KOPT-K1 (cell line): ENCODE measurements at regions not wholly inside any gene's neighbourhood (a gene's known extent, or its start where the extent isn't known, plus 50 kb on each side); places are given as distances from the start of the nearest gene placed in this dataset.

ENCODE experiments used
- H3K27ac ChIP-seq: fragments of 200-600 bp; sonication (generic); 2 replicates; pipeline ENCODE4 v1.5.1; 2016; ENCODE audit warnings: antibody characterized with exemption, mild to moderate bottlenecking, low read depth, low read length; ENCODE audit not compliant: poor library complexity, severe bottlenecking
- H3K36me3 ChIP-seq: fragments of 200-600 bp; sonication (generic); 2 replicates; pipeline ENCODE4 v1.5.1; 2017; ENCODE audit warnings: antibody characterized with exemption, mild to moderate bottlenecking, low read length, moderate library complexity; ENCODE audit not compliant: insufficient read depth
- H3K9me3 ChIP-seq: fragments of 200-600 bp; sonication (generic); 2 replicates; pipeline ENCODE4 v1.5.1; 2017; ENCODE audit warnings: antibody characterized with exemption, low read length, mild to moderate bottlenecking; ENCODE audit not compliant: insufficient read depth, poor library complexity, severe bottlenecking

DNA sequence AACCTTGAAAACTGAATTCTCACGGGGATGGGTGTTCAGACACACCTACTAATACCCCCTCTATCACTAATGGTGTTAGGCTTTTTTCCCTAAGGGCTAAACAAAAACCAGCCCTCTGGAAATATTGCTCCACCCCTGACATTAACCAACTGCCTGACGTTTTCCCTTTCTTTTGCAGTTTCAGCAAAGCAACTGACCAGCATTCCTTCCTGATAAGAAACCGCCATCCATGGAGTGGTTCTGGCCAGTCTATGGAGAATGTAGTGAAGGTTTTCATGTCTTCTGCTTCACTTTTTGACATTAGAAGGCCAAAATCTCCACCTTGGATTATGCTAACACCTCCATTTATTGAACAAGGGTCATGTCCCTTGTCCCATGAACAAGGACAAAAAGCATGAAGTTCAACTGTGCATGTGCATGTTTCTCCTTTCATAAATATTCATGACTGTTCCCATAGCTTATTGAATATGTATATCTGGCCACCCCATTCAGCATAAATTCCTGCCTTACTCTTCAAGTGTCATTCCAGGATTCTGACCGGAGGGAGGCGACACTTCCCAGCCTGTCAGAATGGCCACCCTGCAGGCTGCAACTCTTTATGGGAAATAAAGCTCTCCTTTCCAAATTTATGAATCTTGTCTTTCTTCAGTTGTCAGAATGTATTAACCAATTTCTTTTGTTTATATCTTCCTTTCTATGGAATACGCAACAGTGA is 314.3 kb downstream of the HHIPL2 start:
- H3K27ac ChIP-seq: no peak overlapping the region
- H3K9me3 ChIP-seq: no peaks in the 10 kb centered on the region
- H3K36me3 ChIP-seq: no peaks in the 10 kb centered on the region

DNA sequence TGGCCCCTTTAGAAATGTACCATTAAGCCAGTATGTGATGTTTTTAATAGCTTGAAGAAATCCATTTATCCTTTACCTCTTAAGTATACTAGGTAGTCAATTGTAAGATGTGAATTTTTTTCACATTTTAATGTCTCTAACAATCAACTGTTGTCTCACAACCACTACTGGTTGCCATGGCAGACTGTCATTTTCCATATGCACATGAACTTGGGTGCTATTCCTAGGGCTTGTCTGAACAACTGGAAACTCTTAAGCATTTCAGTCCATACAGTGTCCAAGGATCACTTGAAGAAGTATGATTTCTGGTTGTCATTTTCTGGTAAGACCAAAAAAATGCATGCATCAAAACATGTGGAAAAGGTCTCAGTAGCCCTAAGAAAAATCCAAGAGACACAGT is 315.1 kb downstream of the HHIPL2 start:
- Histone ChIP-seq H3K9me3 (no peaks in the 10 kb centered on the region), H3K27ac (no peak overlapping the region), H3K36me3 (no peaks in the 10 kb centered on the region)

DNA sequence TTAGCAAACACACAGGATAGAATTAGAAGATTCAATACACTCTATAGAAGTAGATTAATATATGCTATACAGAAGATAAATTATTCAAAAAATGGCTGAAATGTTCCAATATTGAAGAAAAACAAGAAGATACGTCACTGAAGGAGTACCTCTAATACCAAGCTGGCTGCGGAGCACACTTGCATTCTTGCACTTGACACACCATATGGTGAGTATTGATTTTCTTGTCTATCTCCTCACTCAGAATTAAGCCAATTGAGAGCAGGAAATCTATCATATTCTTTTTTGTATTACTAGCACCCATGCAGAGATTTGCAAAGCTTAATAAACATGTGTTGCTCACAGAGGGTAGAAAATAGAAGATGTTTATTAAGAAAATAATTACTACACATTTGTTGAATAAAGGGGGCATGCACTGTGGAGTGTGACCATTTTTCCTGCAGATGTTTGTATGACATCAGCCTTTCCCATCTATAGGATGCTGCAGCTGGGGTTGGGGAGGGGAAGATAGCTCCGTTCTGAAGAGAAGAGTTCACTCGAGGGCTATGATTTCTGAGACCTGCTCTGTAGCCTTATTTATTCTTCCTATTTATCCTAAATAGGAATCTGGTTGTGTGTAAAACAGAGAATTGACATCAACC is 318.1 kb downstream of the HHIPL2 start:
- Histone ChIP-seq H3K9me3 (no peaks in the 10 kb centered on the region), H3K36me3 (no peaks in the 10 kb centered on the region), H3K27ac (no peak overlapping the region)

DNA sequence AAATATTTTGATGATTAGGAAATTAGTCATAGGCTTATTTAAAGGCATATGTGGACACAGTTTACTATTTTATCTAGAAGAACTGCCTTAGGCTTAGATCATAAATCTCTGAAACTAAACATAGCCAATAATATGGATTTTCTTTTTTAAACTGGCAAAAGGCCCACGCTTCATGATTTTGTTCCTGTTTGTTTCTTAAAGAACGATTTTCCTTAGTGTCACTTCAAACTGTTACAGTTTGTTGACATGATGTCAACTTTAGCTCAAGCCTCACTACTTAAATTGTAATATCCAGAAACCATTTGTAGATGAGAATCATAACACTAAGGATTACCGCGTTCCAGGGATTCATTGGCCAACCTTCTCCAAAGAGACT is 322.6 kb downstream of the HHIPL2 start:
- no peaks in the 10 kb centered on the region for H3K36me3 ChIP-seq
- no peak overlapping the region for H3K27ac ChIP-seq
- H3K9me3 ChIP-seq: no peaks in the 10 kb centered on the region

DNA sequence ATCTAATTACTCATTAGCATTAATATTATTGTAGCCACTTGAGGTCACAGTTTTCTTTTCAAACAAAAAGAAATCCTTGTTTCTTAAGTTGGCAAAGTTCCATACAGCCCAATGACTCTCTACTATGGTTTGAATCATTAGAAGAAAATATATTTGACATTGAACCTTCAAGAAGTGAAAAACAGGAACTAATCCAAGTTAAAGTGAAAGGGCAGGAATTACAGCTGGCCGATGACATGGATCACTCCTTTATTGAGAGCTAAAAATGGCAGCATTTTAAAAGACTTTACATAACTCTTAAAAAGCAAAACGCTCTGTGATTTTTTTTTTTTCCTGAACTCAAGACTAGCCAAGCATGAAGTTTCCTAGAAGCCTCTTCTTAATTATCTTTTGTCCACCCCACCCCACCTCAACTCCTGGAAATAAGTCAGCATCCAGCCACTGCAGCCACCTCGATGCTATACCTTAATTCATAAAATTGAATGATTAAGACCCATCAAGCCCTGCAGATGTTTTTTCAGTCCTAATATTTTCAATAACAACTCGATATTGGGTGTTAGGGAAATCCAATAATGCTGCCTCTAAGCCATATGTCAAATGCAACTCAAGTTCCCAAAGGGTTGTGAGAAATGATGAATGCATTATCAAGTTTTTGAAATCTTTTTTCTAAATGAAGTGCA is 323.1 kb downstream of the HHIPL2 start:
- no peak overlapping the region for H3K27ac ChIP-seq
- no peaks in the 10 kb centered on the region for H3K9me3 ChIP-seq

DNA sequence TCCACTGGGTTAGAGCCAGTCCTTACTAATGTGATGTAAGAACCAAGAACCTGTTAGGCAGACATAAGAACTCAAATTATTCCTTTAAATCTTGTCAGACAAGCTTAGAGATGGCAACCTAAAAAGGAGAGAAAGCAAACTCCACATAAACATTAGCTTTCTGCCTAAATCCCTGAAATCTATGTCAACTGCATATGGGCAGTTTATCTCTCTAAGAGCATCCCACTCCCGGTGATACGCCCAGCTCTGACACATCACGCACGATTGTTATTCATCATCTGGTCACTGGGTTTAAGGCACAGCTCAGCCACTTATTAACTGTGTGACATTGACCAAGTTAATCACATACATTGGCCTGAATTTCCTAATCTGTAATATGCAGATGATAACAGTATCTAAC is 323.7 kb downstream of the HHIPL2 start:
- Histone ChIP-seq H3K27ac (no peak overlapping the region), H3K36me3 (no peaks in the 10 kb centered on the region), H3K9me3 (no peaks in the 10 kb centered on the region)

More for the DNA sequence above, 323.1 kb downstream of the HHIPL2 start:
- H3K36me3 ChIP-seq: no peaks in the 10 kb centered on the region

DNA sequence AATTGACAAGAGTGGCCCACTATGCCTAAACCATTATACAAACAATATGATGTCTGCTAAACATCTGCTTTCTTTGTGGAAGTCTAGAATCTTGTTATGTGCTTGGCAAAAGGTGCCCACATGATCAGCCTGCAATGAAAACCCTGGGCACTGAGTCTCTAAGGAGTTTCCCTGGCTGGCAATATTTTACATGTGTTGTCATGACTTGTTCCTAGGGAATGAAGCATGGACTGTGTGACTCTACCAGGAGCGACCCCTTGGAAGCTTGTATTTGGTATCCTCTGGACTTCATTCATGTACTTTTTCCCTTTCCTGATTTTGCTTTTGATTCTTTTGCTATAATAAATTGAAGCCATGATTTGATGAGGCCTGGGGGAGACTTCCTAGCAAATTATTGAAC is 324.9 kb downstream of the HHIPL2 start:
- Histone ChIP-seq H3K27ac (no peak overlapping the region), H3K9me3 (no peaks in the 10 kb centered on the region)

DNA sequence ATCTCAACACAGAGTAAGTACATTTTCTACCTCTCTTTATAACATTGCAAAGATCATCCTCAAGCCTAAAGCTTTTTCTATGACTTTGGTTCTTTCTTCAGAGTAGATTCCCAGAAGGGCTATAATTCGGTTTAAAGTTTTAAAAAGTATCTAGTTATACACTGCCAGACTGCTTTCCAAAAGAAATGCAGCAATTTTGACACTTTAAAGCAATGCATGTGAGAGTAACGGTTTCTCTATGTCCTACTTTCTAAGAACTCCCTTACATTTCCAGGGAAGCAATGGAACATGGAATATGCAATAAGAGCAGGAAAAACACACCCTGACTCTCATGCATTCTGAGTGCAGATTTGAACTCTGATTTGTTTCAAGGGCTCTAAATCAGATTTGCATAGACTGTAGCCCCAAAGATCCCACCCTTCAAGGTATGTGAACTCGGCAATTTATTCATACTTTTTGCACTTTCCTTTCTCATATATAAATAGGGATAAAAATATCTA is 331.6 kb downstream of the HHIPL2 start:
- no peaks in the 10 kb centered on the region for H3K36me3 ChIP-seq
- H3K27ac ChIP-seq: no peak overlapping the region
- no peaks in the 10 kb centered on the region for H3K9me3 ChIP-seq

More for the DNA sequence above, 324.9 kb downstream of the HHIPL2 start:
- no peaks in the 10 kb centered on the region for H3K36me3 ChIP-seq

DNA sequence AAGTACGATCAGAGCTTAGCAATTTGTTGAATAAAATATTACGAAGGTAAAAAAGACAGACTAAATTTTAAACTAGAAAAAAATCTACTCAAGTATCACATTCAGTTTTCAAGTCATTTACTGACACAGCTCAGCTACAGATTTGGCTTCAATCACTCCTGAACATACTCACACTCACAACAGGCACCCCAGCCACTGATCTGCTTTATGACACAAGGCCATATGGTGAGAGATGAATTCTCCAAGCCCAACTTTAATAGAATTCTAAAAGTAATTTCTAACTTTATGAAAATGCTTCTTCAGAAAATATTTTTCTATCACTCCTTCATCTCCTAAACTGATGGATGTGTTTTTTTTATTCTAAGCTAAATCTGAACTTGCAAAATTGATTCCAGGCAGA is 337.1 kb downstream of the HHIPL2 start:
- Histone ChIP-seq H3K36me3 (no peaks in the 10 kb centered on the region), H3K9me3 (no peaks in the 10 kb centered on the region), H3K27ac (no peak overlapping the region)

DNA sequence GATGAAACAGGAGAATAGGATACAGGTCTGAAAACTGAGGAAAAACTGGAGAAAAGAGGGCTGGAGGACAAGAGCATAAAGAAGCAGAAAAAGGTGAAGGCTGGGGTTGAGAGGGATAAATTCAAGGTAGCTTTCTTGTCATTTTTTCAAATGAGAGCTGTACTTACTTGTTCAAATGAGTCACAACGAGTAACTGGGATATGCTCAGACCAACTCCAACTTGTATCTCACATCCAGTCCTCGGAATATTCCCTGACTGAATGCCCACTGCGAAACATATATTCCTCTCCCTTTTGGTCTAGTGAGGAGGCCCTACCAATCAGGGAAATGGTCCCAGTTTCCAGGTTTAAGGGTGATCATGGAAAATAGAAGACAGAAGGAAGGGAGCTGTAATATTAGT is 343.4 kb downstream of the HHIPL2 start:
- Histone ChIP-seq H3K27ac (no peak overlapping the region), H3K9me3 (no peaks in the 10 kb centered on the region), H3K36me3 (no peaks in the 10 kb centered on the region)

DNA sequence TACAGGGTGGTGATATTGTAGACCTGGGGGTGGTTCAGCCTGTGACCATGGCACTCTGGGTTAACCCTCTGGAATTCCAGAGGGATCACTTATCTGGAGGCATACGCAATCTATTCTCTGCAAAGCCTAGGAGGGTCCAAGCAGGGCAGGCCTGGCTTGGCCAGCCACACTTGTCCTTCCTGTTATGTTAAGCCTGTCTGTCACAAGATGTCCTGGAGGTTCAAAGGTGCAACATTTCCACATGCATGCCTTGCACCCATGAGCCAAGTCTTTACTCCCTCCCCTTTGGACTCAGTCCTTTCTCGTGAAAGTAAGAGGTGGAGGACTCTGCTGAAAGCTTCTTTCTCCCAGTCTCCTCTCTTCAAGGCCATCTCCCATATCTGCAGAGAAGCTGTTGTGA is 345.1 kb downstream of the HHIPL2 start:
- no peaks in the 10 kb centered on the region for H3K9me3 ChIP-seq
- H3K36me3 ChIP-seq: no peaks in the 10 kb centered on the region
- no peak overlapping the region for H3K27ac ChIP-seq

DNA sequence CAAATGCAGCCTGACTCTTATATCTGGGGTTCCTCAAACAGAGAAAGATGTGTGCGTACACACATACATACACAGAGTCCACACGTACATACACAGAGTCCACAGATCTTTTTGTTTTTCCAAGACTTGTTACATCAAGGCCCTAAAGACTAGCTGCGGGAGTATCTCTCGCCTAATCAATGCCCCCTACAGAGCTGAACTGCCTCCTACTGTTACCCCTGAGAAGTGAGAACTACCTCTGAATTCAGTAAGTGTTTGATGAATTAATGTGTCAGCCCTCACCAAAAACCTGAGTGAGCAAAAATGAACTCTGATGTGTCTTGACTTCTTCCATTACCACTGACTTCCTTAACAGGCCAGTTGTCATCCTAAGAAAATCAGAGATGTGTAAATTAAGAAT is 351.2 kb downstream of the HHIPL2 start:
- Histone ChIP-seq H3K27ac (no peak overlapping the region), H3K9me3 (no peaks in the 10 kb centered on the region), H3K36me3 (no peaks in the 10 kb centered on the region)

DNA sequence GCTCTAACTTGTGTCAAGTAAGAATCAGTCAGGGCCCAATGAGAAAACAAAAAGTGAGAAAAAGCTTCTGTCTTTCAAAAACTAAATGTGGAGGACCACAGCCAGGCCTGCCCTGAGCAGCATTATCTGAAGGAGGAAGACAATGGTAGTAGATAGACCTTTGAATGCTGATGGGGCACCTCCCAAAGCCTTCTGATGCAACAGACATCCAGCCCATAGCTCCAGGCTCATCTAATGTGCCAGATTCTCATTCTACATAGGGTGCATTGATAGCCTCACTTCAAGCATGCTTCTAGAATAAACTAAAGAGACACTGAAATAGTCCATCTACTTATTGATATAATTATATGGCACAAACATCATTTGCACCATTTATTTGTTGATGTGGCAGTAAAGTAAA is 351.6 kb downstream of the HHIPL2 start:
- Histone ChIP-seq H3K27ac (no peak overlapping the region), H3K36me3 (no peaks in the 10 kb centered on the region), H3K9me3 (no peaks in the 10 kb centered on the region)

DNA sequence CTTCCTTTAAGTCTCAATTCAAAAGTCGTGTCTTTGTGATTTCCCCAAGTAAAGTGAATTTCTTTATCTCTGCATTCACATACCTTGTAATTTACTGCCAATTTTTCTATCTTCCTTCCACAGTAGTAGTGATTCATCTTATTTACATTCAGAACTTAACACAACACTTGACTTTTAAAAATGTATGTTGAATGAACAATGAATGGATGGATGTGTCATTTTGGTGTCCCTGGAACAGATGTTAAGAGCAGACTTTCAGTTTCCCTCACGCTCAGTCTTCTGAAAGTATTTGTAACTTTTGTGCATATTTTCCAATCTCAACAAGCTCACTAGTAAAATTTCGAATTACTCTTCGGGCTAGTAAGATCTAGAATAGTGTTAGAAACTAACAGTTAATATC is 352.0 kb downstream of the HHIPL2 start:
- Histone ChIP-seq H3K9me3 (no peaks in the 10 kb centered on the region), H3K27ac (no peak overlapping the region), H3K36me3 (no peaks in the 10 kb centered on the region)

DNA sequence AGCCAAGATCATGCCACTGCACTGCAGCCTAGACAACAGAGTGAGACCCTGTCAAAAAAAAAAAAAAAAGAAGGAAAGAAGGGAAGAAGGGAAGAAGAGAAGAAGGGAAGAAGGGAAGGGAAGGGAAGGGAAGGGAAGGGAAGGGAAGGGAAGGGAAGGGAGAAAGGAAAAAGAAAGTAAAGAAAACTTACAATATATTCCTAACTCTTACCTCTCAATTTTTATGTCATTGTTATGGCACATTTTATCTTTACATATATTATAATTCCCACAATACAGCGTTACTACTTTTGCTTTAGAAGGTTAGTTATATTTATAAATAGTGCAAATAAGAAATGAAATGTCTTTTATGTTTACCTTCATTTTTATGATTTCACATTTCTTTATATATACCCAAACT is 358.7 kb downstream of the HHIPL2 start:
- no peak overlapping the region for H3K27ac ChIP-seq
- no peaks in the 10 kb centered on the region for H3K9me3 ChIP-seq
- no peaks in the 10 kb centered on the region for H3K36me3 ChIP-seq
